Activated CD4-positive, alpha-beta memory T cell treated with anti-CD3 and anti-CD28 coated beads for 36 hours (primary cell): ENCODE measurements at regions not wholly inside any gene's neighbourhood (a gene's known extent, or its start where the extent isn't known, plus 50 kb on each side); places are given as distances from the start of the nearest gene placed in this dataset.
A peak's percentile ranks its signal among the peaks of the same experiment; 100 is the strongest.

ENCODE experiments used
- CTCF ChIA-PET: fragments of 350-600 bp; sonication (Branson Sonifier 250); formaldehyde crosslinking; loops from one replicate; lab custom pipeline; 2021; ENCODE audit warnings: antibody characterized with exemption, inconsistent platforms; lab: Charles Lee
- POLR2A ChIA-PET: fragments of 350-600 bp; sonication (Branson Sonifier 250); formaldehyde crosslinking; loops from one replicate; lab custom pipeline; 2021; ENCODE audit warnings: antibody characterized with exemption; lab: Charles Lee
- DNase-seq: peaks from one replicate; pipeline ENCODE4 v3.0.0-alpha.2; 2020
- H3K27ac Mint-ChIP-seq: one replicate; pipeline ENCODE4 v1.8.0; 2021; ENCODE audit warnings: mixed read lengths
- H3K27me3 Mint-ChIP-seq: one replicate; pipeline ENCODE4 v1.8.0; 2021; ENCODE audit warnings: mixed read lengths
- H3K36me3 Mint-ChIP-seq: one replicate; pipeline ENCODE4 v1.8.0; 2021; ENCODE audit warnings: mixed read lengths
- H3K4me1 Mint-ChIP-seq: one replicate; pipeline ENCODE4 v1.8.0; 2021; ENCODE audit warnings: low read depth, mixed read lengths
- H3K4me3 Mint-ChIP-seq: one replicate; pipeline ENCODE4 v1.8.0; 2021; ENCODE audit warnings: mild to moderate bottlenecking, mixed read lengths
- H3K9me3 Mint-ChIP-seq: one replicate; pipeline ENCODE4 v1.8.0; 2021; ENCODE audit warnings: mixed read lengths
- intact Hi-C: fragments of 100-400 bp; cut with micrococcal nuclease; formaldehyde crosslinking; loops from one replicate; pipeline ENCODE4 v1.15.1; 2023

- POLR2A ChIA-PET: no interaction called here
- H3K9me3 Mint-ChIP-seq: no peaks in the 10 kb centered on the region
- no peak overlapping the region for H3K27ac Mint-ChIP-seq
- CTCF ChIA-PET: no interaction called here
- H3K4me3 Mint-ChIP-seq: no peak overlapping the region
- H3K4me1 Mint-ChIP-seq: peaks cover 17% of the 10 kb centered on the region
- DNase-seq: no peak
- intact Hi-C loops: no loop called here
- no peaks in the 10 kb centered on the region for H3K36me3 Mint-ChIP-seq
- H3K27me3 Mint-ChIP-seq: no peaks in the 10 kb centered on the region
Observed at GRCh38 chr2:144227427-144228105, 292.4 kb downstream of the ZEB2 start.

- intact Hi-C loops: no loop called here
- Mint-ChIP-seq H3K4me1 (peaks cover 7% of the 10 kb centered on the region), H3K4me3 (no peak overlapping the region), H3K27ac (no peak overlapping the region), H3K27me3 (no peaks in the 10 kb centered on the region), H3K9me3 (no peaks in the 10 kb centered on the region), H3K36me3 (no peaks in the 10 kb centered on the region)
- POLR2A ChIA-PET: no interaction called here
- no peak for DNase-seq
- CTCF ChIA-PET: no interaction called here
Observed at GRCh38 chr2:144225076-144225475, 294.8 kb downstream of the ZEB2 start.

- H3K9me3 Mint-ChIP-seq: no peaks in the 10 kb centered on the region
- no peaks in the 10 kb centered on the region for H3K36me3 Mint-ChIP-seq
- ChIA-PET CTCF (no interaction called here), POLR2A (no interaction called here)
- no peak for DNase-seq
- H3K4me3 Mint-ChIP-seq: no peak overlapping the region
- intact Hi-C loops: no loop called here
- no peak overlapping the region for H3K27ac Mint-ChIP-seq
- H3K27me3 Mint-ChIP-seq: no peaks in the 10 kb centered on the region
- H3K4me1 Mint-ChIP-seq: peaks cover 4% of the 10 kb centered on the region
Observed at GRCh38 chr2:144224472-144224871, 295.4 kb downstream of the ZEB2 start.

- Mint-ChIP-seq H3K27ac (no peak overlapping the region), H3K27me3 (no peaks in the 10 kb centered on the region), H3K9me3 (no peaks in the 10 kb centered on the region), H3K4me1 (peaks cover 12% of the 10 kb centered on the region), H3K4me3 (no peak overlapping the region), H3K36me3 (no peaks in the 10 kb centered on the region)
- POLR2A ChIA-PET: no interaction called here
- intact Hi-C loops: no loop called here
- no peak for DNase-seq
- CTCF ChIA-PET: interaction anchor here (0.7 kb wide), 1 partner anchor 236 kb away, joined by 3 read pairs; no protein-coding TSS in a partner anchor
Observed at GRCh38 chr2:144219979-144220378, 299.9 kb downstream of the ZEB2 start.

- ChIA-PET CTCF (no interaction called here), POLR2A (no interaction called here)
- peaks cover 26% of the 10 kb centered on the region for H3K4me1 Mint-ChIP-seq
- DNase-seq: no peak
- no peak overlapping the region for H3K27ac Mint-ChIP-seq
- no peaks in the 10 kb centered on the region for H3K9me3 Mint-ChIP-seq
- H3K36me3 Mint-ChIP-seq: no peaks in the 10 kb centered on the region
- H3K4me3 Mint-ChIP-seq: no peak overlapping the region
- intact Hi-C loops: no loop called here
- no peaks in the 10 kb centered on the region for H3K27me3 Mint-ChIP-seq
Observed at GRCh38 chr2:144217853-144218633, 301.9 kb downstream of the ZEB2 start.

- POLR2A ChIA-PET: interaction anchor here (0.7 to 1.4 kb wide), 3 partner anchors 17 to 294 kb away, joined by 3 to 6 read pairs (median 3); no protein-coding TSS in a partner anchor
- peak overlapping the region; percentile 1 for H3K4me3 Mint-ChIP-seq
- peaks cover 35% of the 10 kb centered on the region for H3K4me1 Mint-ChIP-seq
- CTCF ChIA-PET: no interaction called here
- no peaks in the 10 kb centered on the region for H3K9me3 Mint-ChIP-seq
- H3K36me3 Mint-ChIP-seq: no peaks in the 10 kb centered on the region
- DNase-seq: no peak
- intact Hi-C loops: no loop called here
- H3K27me3 Mint-ChIP-seq: no peaks in the 10 kb centered on the region
- H3K27ac Mint-ChIP-seq: peak overlapping the region; percentile 86
Observed at GRCh38 chr2:144215701-144216675, 303.9 kb downstream of the ZEB2 start.

GRCh38 chr2:144215207-144215606, 304.7 kb downstream of the ZEB2 start:
- intact Hi-C loops: no loop called here
- Mint-ChIP-seq H3K27ac (no peak overlapping the region), H3K9me3 (no peaks in the 10 kb centered on the region), H3K4me1 (peaks cover 38% of the 10 kb centered on the region), H3K36me3 (no peaks in the 10 kb centered on the region), H3K4me3 (no peak overlapping the region), H3K27me3 (no peaks in the 10 kb centered on the region)
- no peak for DNase-seq
- ChIA-PET POLR2A (interaction anchor here (1.4 kb wide), 1 partner anchor 295 kb away, joined by 3 read pairs; no protein-coding TSS in a partner anchor), CTCF (no interaction called here)

GRCh38 chr2:144213797-144214196, 306.1 kb downstream of the ZEB2 start:
- CTCF ChIA-PET: no interaction called here
- Mint-ChIP-seq H3K27ac (peak overlapping the region; percentile 53), H3K9me3 (no peaks in the 10 kb centered on the region), H3K36me3 (no peaks in the 10 kb centered on the region), H3K4me3 (peak overlapping the region; percentile 11), H3K4me1 (peaks cover 38% of the 10 kb centered on the region), H3K27me3 (no peaks in the 10 kb centered on the region)
- POLR2A ChIA-PET: no interaction called here
- intact Hi-C loops: loop anchor here (1.0 kb wide), 1 partner anchor 12 kb away; no protein-coding TSS in a partner anchor
- DNase-seq: no peak

GRCh38 chr2:144211826-144212225, 308.1 kb downstream of the ZEB2 start:
- peaks cover 9% of the 10 kb centered on the region for H3K36me3 Mint-ChIP-seq
- no peaks in the 10 kb centered on the region for H3K9me3 Mint-ChIP-seq
- POLR2A ChIA-PET: interaction anchor here (1.4 kb wide), 1 partner anchor 10 kb away, joined by 7 read pairs; no protein-coding TSS in a partner anchor
- DNase-seq: no peak
- no peaks in the 10 kb centered on the region for H3K27me3 Mint-ChIP-seq
- H3K27ac Mint-ChIP-seq: peak overlapping the region; percentile 30
- H3K4me1 Mint-ChIP-seq: peaks cover 36% of the 10 kb centered on the region
- H3K4me3 Mint-ChIP-seq: no peak overlapping the region
- CTCF ChIA-PET: no interaction called here
- intact Hi-C loops: no loop called here

- Mint-ChIP-seq H3K27ac (peak overlapping the region; percentile 39), H3K36me3 (peaks cover 9% of the 10 kb centered on the region), H3K4me1 (peaks cover 31% of the 10 kb centered on the region), H3K27me3 (no peaks in the 10 kb centered on the region), H3K4me3 (no peak overlapping the region), H3K9me3 (no peaks in the 10 kb centered on the region)
- intact Hi-C loops: no loop called here
- DNase-seq: no peak
- POLR2A ChIA-PET: interaction anchor here (1.4 kb wide), 1 partner anchor 10 kb away, joined by 7 read pairs; no protein-coding TSS in a partner anchor
- CTCF ChIA-PET: no interaction called here
Observed at GRCh38 chr2:144211065-144211464, 308.9 kb downstream of the ZEB2 start.

- POLR2A ChIA-PET: no interaction called here
- Mint-ChIP-seq H3K9me3 (no peaks in the 10 kb centered on the region), H3K4me1 (peaks cover 26% of the 10 kb centered on the region), H3K4me3 (no peak overlapping the region), H3K27ac (no peak overlapping the region), H3K36me3 (peaks cover 11% of the 10 kb centered on the region), H3K27me3 (no peaks in the 10 kb centered on the region)
- CTCF ChIA-PET: no interaction called here
- intact Hi-C loops: no loop called here
- no peak for DNase-seq
Observed at GRCh38 chr2:144210076-144210475, 309.8 kb downstream of the ZEB2 start.

- Mint-ChIP-seq H3K27me3 (no peaks in the 10 kb centered on the region), H3K4me1 (peaks cover 21% of the 10 kb centered on the region), H3K36me3 (peaks cover 15% of the 10 kb centered on the region), H3K27ac (no peak overlapping the region), H3K4me3 (no peak overlapping the region), H3K9me3 (peaks cover 3% of the 10 kb centered on the region)
- no peak for DNase-seq
- POLR2A ChIA-PET: no interaction called here
- CTCF ChIA-PET: no interaction called here
- intact Hi-C loops: no loop called here
Observed at GRCh38 chr2:144208924-144209323, 311.0 kb downstream of the ZEB2 start.
